ENCODE measurements at regions not wholly inside any gene's neighbourhood (a gene's known extent, or its start where the extent isn't known, plus 50 kb on each side); places are given as distances from the start of the nearest gene placed in this dataset.

- TF ChIP-seq GATA3 (IDR thresholded peaks at IDR 0.05; ENCODE audit: low read depth, low read length) (no peak), GATA2 (IDR thresholded peaks at IDR 0.05; ENCODE audit: low read depth, low read length) (no peak)
Measured at GRCh38 chr6:168221497-168222079, 98.0 kb downstream of the DACT2 start.

- TF ChIP-seq GATA3 (IDR thresholded peaks at IDR 0.05; ENCODE audit: low read depth, low read length) (no peak), GATA2 (IDR thresholded peaks at IDR 0.05; ENCODE audit: low read depth, low read length) (no peak)
Measured at GRCh38 chr6:168221000-168221399, 98.6 kb downstream of the DACT2 start.

- TF ChIP-seq GATA2 (IDR thresholded peaks at IDR 0.05; ENCODE audit: low read depth, low read length) (no peak), GATA3 (IDR thresholded peaks at IDR 0.05; ENCODE audit: low read depth, low read length) (no peak)
Measured at GRCh38 chr6:168219804-168220203, 99.8 kb downstream of the DACT2 start.

- TF ChIP-seq GATA3 (IDR thresholded peaks at IDR 0.05; ENCODE audit: low read depth, low read length): no peak
- no peak for TF ChIP-seq GATA2 (IDR thresholded peaks at IDR 0.05; ENCODE audit: low read depth, low read length)
Measured at GRCh38 chr6:168218785-168219566, 100.6 kb downstream of the DACT2 start.

GRCh38 chr6:168217880-168218537, 101.6 kb downstream of the DACT2 start:
- TF ChIP-seq GATA3 (IDR thresholded peaks at IDR 0.05; ENCODE audit: low read depth, low read length) (no peak), GATA2 (IDR thresholded peaks at IDR 0.05; ENCODE audit: low read depth, low read length) (no peak)

GRCh38 chr6:168217216-168217879, 102.2 kb downstream of the DACT2 start:
- TF ChIP-seq GATA2 (IDR thresholded peaks at IDR 0.05; ENCODE audit: low read depth, low read length) (no peak), GATA3 (IDR thresholded peaks at IDR 0.05; ENCODE audit: low read depth, low read length) (no peak)

GRCh38 chr6:168216751-168217191, 102.8 kb downstream of the DACT2 start:
- no peak for TF ChIP-seq GATA3 (IDR thresholded peaks at IDR 0.05; ENCODE audit: low read depth, low read length)
- no peak for TF ChIP-seq GATA2 (IDR thresholded peaks at IDR 0.05; ENCODE audit: low read depth, low read length)

- TF ChIP-seq GATA2 (IDR thresholded peaks at IDR 0.05; ENCODE audit: low read depth, low read length): no peak
- TF ChIP-seq GATA3 (IDR thresholded peaks at IDR 0.05; ENCODE audit: low read depth, low read length): no peak
Measured at GRCh38 chr6:168216117-168216516, 103.5 kb downstream of the DACT2 start.

- TF ChIP-seq GATA2 (IDR thresholded peaks at IDR 0.05; ENCODE audit: low read depth, low read length): no peak
- no peak for TF ChIP-seq GATA3 (IDR thresholded peaks at IDR 0.05; ENCODE audit: low read depth, low read length)
Measured at GRCh38 chr6:168215121-168215808, 104.3 kb downstream of the DACT2 start.

GRCh38 chr6:168214586-168215104, 104.9 kb downstream of the DACT2 start:
- no peak for TF ChIP-seq GATA2 (IDR thresholded peaks at IDR 0.05; ENCODE audit: low read depth, low read length)
- TF ChIP-seq GATA3 (IDR thresholded peaks at IDR 0.05; ENCODE audit: low read depth, low read length): no peak

- TF ChIP-seq GATA3 (IDR thresholded peaks at IDR 0.05; ENCODE audit: low read depth, low read length): no peak
- TF ChIP-seq GATA2 (IDR thresholded peaks at IDR 0.05; ENCODE audit: low read depth, low read length): no peak
Measured at GRCh38 chr6:168213121-168213524, 106.5 kb downstream of the DACT2 start.

- TF ChIP-seq GATA2 (IDR thresholded peaks at IDR 0.05; ENCODE audit: low read depth, low read length): no peak
- no peak for TF ChIP-seq GATA3 (IDR thresholded peaks at IDR 0.05; ENCODE audit: low read depth, low read length)
Measured at GRCh38 chr6:168212362-168212761, 107.2 kb downstream of the DACT2 start.

GRCh38 chr6:168211681-168212080, 107.9 kb downstream of the DACT2 start:
- TF ChIP-seq GATA2 (IDR thresholded peaks at IDR 0.05; ENCODE audit: low read depth, low read length): no peak

Measured in SH-SY5Y (cell line).